HepG2 (cell line): ENCODE measurements at regions not wholly inside any gene's neighbourhood (a gene's known extent, or its start where the extent isn't known, plus 50 kb on each side); places are given as distances from the start of the nearest gene placed in this dataset.

Experiments used
- ATAC-seq: fragments of 200-7000 bp; cut with Tn5 transposase; 3 replicates; pipeline ENCODE4 v1.9.1; 2020; ENCODE audit warnings: mild to moderate bottlenecking, moderate library complexity
- BruUV-seq: library from RNA; stranded (reverse); fragments of 400-500 nt; replicated peaks from 2 replicates; lab custom pipeline; 2021; lab: Mats Ljungman, UMichigan
- CTCF ChIA-PET: fragments of 300-600 bp; formaldehyde crosslinking; extraction: SDS; loops from one replicate; lab custom pipeline; 2021; ENCODE audit warnings: low total read pairs, inconsistent platforms, low intra/inter-chr PET ratio; lab: Yijun Ruan, JAX
- POLR2A ChIA-PET: fragments of 350-600 bp; sonication (Branson Sonifier 250); formaldehyde crosslinking; loops from one replicate; lab custom pipeline; 2020; ENCODE audit warnings: antibody characterized with exemption, inconsistent platforms; lab: Yijun Ruan, JAX
- DNase-seq: peaks from one replicate; pipeline ENCODE4 v3.0.0-alpha.2; 2015; ENCODE audit warnings: low spot score
- FAIRE-seq: peaks from 3 replicates; lab custom pipeline; 2011; peaks lifted over from hg19 to GRCh38; lab: Jason Lieb, UNC
- H2AFZ ChIP-seq: one replicate; pipeline ENCODE4 v1.6.1; 2011; ENCODE audit warnings: low read length, inconsistent platforms
- H3K27ac ChIP-seq: fragments of 300-600 bp; 3 replicates; pipeline ENCODE4 v1.8.0; 2011; ENCODE audit warnings: mixed run types, mild to moderate bottlenecking, mixed read lengths, low read length, inconsistent platforms; ENCODE audit not compliant: insufficient read depth; ENCODE audit errors: extremely low read length
- H3K27me3 ChIP-seq, 2 experiments: fragments of 200-600 bp in 1 of 2; 2 replicates in 1 of 2; 3 replicates in 1 of 2; pipeline versions ENCODE4 v1.6.0 to v1.8.0; 2011; ENCODE audit warnings: low read length in 2 of 2, mild to moderate bottlenecking in 2 of 2, moderate library complexity in 2 of 2, inconsistent platforms in 1 of 2; ENCODE audit not compliant: insufficient read depth in 2 of 2, control insufficient read depth in 1 of 2
- H3K36me3 ChIP-seq, 2 experiments: fragments of 200-600 bp in 1 of 2; replicated peaks in 1 of 2; 2 replicates in 1 of 2; 3 replicates in 1 of 2; pipeline versions ENCODE4 v1.5.1 to v1.8.0; 2011; ENCODE audit warnings: low read length in 2 of 2, inconsistent platforms in 1 of 2; ENCODE audit not compliant: insufficient read depth in 2 of 2, control insufficient read depth in 1 of 2
- H3K4me1 ChIP-seq: 2 replicates; pipeline ENCODE4 v1.5.1; 2012; ENCODE audit warnings: low read length, inconsistent platforms; ENCODE audit not compliant: insufficient read depth
- H3K4me2 ChIP-seq: 2 replicates; pipeline ENCODE4 v1.6.0; 2011; ENCODE audit warnings: low read depth, low read length, inconsistent platforms
- H3K4me3 ChIP-seq, 3 experiments: fragments of 200-600 bp in 1 of 3; sonication (generic), shearing (Covaris generic) in 1 of 3; replicated peaks in 1 of 3; 2 replicates each; pipeline ENCODE4 v1.5.1; 2011 to 2016; ENCODE audit warnings: low read length in 3 of 3, inconsistent platforms in 2 of 3, low read depth in 2 of 3, mild to moderate bottlenecking in 2 of 3, control low read depth in 1 of 3, mixed read lengths in 1 of 3; ENCODE audit not compliant: insufficient read depth in 1 of 3
- H3K79me2 ChIP-seq: one replicate; pipeline ENCODE4 v1.6.1; 2011; ENCODE audit warnings: low read length, inconsistent platforms; ENCODE audit not compliant: insufficient read depth
- H3K9ac ChIP-seq: 2 replicates; pipeline ENCODE4 v1.6.0; 2011; ENCODE audit warnings: mild to moderate bottlenecking, low read depth, low read length, inconsistent platforms; ENCODE audit not compliant: insufficient read depth
- H3K9me3 ChIP-seq: 2 replicates; pipeline ENCODE4 v1.5.1; 2012; ENCODE audit warnings: mild to moderate bottlenecking, low read length
- H4K20me1 ChIP-seq: 2 replicates; pipeline ENCODE4 v1.6.0; 2011; ENCODE audit warnings: inconsistent platforms, mild to moderate bottlenecking, low read length, moderate library complexity; ENCODE audit not compliant: insufficient read depth
- ASH2L ChIP-seq: fragments of 300-600, 200-600 bp; sonication (generic); IDR thresholded peaks from 2 replicates; pipeline ENCODE4 v1.7.0; 2017; ENCODE audit warnings: low read depth, mild to moderate bottlenecking, moderate library complexity, mixed read lengths, low read length; ENCODE audit not compliant: insufficient read length
- DZIP1 ChIP-seq: sonication (generic); formaldehyde crosslinking; IDR thresholded peaks from 2 replicates; pipeline ENCODE4 v1.5.0; 2020; ENCODE audit warnings: mild to moderate bottlenecking, missing genetic modification reagents
- ESRRA ChIP-seq: sonication (generic); formaldehyde crosslinking; IDR thresholded peaks from 2 replicates; pipeline ENCODE4 v1.5.1; 2020; ENCODE audit warnings: mild to moderate bottlenecking, low read depth, missing genetic modification reagents
- PPARG ChIP-seq: conservative IDR thresholded peaks from 2 replicates; pipeline ENCODE4 v1.6.1; 2016; ENCODE audit warnings: missing biosample characterization, missing genetic modification reagents
- RARA ChIP-seq: IDR thresholded peaks from 2 replicates; pipeline ENCODE4 v1.6.1; 2016; ENCODE audit warnings: missing genetic modification reagents, missing compliant biosample characterization
- RNF2 ChIP-seq: fragments of 450-650 bp; conservative IDR thresholded peaks from 2 replicates; pipeline ENCODE4 v1.6.1; 2016; ENCODE audit warnings: low read depth
- ZNF263 ChIP-seq: sonication (generic); formaldehyde crosslinking; IDR thresholded peaks from 2 replicates; pipeline ENCODE4 v1.4.0; 2020; ENCODE audit warnings: missing genetic modification reagents
- ZNF510 ChIP-seq: sonication (generic); formaldehyde crosslinking; IDR thresholded peaks from 2 replicates; pipeline ENCODE4 v1.4.0; 2020; ENCODE audit warnings: low read depth, mild to moderate bottlenecking, missing genetic modification reagents
- ZNF577 ChIP-seq: sonication (generic); formaldehyde crosslinking; IDR thresholded peaks from 2 replicates; pipeline ENCODE4 v1.4.0; 2020; ENCODE audit warnings: mild to moderate bottlenecking, low read depth, missing genetic modification reagents, borderline replicate concordance
- in situ Hi-C: cut with HindIII; loops from 2 replicates; pipeline ENCODE4 v1.10.0; 2017; ENCODE audit warnings: low pct_unique_long_range_greater_than_20kb; ENCODE audit not compliant: extremely low pct_ligation_motif_present
- intact Hi-C: fragments of 100-400 bp; cut with micrococcal nuclease; formaldehyde crosslinking; loops from one replicate; pipeline ENCODE4 v1.10.0; 2022; ENCODE audit not compliant: unreplicated experiment
- TF ChIP-seq, protein P1 (sequence below): sonication (generic); formaldehyde crosslinking; IDR thresholded peaks from 2 replicates; pipeline ENCODE4 v1.4.0; 2020; ENCODE audit warnings: low read depth, missing genetic modification reagents
- TF ChIP-seq, protein P2 (sequence below): sonication (generic); formaldehyde crosslinking; IDR thresholded peaks from 2 replicates; pipeline ENCODE4 v1.4.0; 2020; ENCODE audit warnings: missing genetic modification reagents, borderline replicate concordance
- TF ChIP-seq, protein P3 (sequence below): sonication (generic); formaldehyde crosslinking; conservative IDR thresholded peaks from 2 replicates; pipeline ENCODE4 v1.8.0; 2022; ENCODE audit warnings: low read depth, missing genetic modification reagents
- TF ChIP-seq, protein P4 (sequence below): sonication (generic); formaldehyde crosslinking; IDR thresholded peaks from 2 replicates; pipeline ENCODE4 v1.4.0; 2020; ENCODE audit warnings: missing genetic modification reagents

- peak; percentile 26; the same call in 1 of the 2 replicates for TF ChIP-seq PPARG (CRISPR knock-in tag)
- TF ChIP-seq RARA (CRISPR knock-in tag) = no peak
- no peak for TF ChIP-seq DZIP1
- no peak for TF ChIP-seq RNF2
- TF ChIP-seq, protein P1, sequence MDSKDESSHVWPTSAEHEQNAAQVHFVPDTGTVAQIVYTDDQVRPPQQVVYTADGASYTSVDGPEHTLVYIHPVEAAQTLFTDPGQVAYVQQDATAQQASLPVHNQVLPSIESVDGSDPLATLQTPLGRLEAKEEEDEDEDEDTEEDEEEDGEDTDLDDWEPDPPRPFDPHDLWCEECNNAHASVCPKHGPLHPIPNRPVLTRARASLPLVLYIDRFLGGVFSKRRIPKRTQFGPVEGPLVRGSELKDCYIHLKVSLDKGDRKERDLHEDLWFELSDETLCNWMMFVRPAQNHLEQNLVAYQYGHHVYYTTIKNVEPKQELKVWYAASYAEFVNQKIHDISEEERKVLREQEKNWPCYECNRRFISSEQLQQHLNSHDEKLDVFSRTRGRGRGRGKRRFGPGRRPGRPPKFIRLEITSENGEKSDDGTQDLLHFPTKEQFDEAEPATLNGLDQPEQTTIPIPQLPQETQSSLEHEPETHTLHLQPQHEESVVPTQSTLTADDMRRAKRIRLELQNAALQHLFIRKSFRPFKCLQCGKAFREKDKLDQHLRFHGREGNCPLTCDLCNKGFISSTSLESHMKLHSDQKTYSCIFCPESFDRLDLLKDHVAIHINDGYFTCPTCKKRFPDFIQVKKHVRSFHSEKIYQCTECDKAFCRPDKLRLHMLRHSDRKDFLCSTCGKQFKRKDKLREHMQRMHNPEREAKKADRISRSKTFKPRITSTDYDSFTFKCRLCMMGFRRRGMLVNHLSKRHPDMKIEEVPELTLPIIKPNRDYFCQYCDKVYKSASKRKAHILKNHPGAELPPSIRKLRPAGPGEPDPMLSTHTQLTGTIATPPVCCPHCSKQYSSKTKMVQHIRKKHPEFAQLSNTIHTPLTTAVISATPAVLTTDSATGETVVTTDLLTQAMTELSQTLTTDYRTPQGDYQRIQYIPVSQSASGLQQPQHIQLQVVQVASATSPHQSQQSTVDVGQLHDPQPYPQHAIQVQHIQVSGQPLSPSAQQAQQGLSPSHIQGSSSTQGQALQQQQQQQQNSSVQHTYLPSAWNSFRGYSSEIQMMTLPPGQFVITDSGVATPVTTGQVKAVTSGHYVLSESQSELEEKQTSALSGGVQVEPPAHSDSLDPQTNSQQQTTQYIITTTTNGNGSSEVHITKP (CRISPR knock-in tag) = no peak
- no peak for TF ChIP-seq ZNF263 (CRISPR knock-in tag)
- no peak for TF ChIP-seq ZNF510 (CRISPR knock-in tag)
- no peak for TF ChIP-seq ESRRA
- TF ChIP-seq ASH2L = peak; percentile 3
- TF ChIP-seq, protein P2, sequence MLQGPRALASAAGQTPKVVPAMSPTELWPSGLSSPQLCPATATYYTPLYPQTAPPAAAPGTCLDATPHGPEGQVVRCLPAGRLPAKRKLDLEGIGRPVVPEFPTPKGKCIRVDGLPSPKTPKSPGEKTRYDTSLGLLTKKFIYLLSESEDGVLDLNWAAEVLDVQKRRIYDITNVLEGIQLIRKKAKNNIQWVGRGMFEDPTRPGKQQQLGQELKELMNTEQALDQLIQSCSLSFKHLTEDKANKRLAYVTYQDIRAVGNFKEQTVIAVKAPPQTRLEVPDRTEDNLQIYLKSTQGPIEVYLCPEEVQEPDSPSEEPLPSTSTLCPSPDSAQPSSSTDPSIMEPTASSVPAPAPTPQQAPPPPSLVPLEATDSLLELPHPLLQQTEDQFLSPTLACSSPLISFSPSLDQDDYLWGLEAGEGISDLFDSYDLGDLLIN (CRISPR knock-in tag) = no peak
- TF ChIP-seq ZNF577 (CRISPR knock-in tag) = no peak
- TF ChIP-seq, protein P3, sequence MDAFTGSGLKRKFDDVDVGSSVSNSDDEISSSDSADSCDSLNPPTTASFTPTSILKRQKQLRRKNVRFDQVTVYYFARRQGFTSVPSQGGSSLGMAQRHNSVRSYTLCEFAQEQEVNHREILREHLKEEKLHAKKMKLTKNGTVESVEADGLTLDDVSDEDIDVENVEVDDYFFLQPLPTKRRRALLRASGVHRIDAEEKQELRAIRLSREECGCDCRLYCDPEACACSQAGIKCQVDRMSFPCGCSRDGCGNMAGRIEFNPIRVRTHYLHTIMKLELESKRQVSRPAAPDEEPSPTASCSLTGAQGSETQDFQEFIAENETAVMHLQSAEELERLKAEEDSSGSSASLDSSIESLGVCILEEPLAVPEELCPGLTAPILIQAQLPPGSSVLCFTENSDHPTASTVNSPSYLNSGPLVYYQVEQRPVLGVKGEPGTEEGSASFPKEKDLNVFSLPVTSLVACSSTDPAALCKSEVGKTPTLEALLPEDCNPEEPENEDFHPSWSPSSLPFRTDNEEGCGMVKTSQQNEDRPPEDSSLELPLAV = no peak
- TF ChIP-seq, protein P4, sequence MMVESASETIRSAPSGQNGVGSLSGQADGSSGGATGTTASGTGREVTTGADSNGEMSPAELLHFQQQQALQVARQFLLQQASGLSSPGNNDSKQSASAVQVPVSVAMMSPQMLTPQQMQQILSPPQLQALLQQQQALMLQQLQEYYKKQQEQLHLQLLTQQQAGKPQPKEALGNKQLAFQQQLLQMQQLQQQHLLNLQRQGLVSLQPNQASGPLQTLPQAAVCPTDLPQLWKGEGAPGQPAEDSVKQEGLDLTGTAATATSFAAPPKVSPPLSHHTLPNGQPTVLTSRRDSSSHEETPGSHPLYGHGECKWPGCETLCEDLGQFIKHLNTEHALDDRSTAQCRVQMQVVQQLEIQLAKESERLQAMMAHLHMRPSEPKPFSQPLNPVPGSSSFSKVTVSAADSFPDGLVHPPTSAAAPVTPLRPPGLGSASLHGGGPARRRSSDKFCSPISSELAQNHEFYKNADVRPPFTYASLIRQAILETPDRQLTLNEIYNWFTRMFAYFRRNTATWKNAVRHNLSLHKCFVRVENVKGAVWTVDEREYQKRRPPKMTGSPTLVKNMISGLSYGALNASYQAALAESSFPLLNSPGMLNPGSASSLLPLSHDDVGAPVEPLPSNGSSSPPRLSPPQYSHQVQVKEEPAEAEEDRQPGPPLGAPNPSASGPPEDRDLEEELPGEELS = no peak
- no peak overlapping the region for H2AFZ ChIP-seq
- no peaks in the 10 kb centered on the region for H3K9me3 ChIP-seq
- no TSS peak for BruUV-seq
- no peaks in the 10 kb centered on the region for H3K27me3 ChIP-seq
- intact Hi-C loops = no loop called here
- peak overlapping the region; percentile 14 for H3K27ac ChIP-seq
- no peak overlapping the region for H3K9ac ChIP-seq
- no peak for FAIRE-seq
- H3K36me3 ChIP-seq = no peaks in the 10 kb centered on the region
- no peaks in the 10 kb centered on the region for H3K79me2 ChIP-seq
- ChIA-PET POLR2A (no interaction called here), CTCF (no interaction called here)
- H3K4me3 ChIP-seq = no peak overlapping the region
- ATAC-seq = peak; percentile 45; the same call in 2 of the 3 replicates
- in situ Hi-C loops = loop anchor here (10.0 kb wide), 1 partner anchor 246 kb away; the partner anchor contains the start of gene RGMB
- peak overlapping the region; percentile 39; the same call in 1 of the 2 replicates for H3K4me2 ChIP-seq
- no peaks in the 10 kb centered on the region for H4K20me1 ChIP-seq
- H3K4me1 ChIP-seq = peaks cover 47% of the 10 kb centered on the region
- DNase-seq = no peak
These were observed 91.9 kb upstream of the CHD1 start for GRCh38 chr5:99020698-99021048.
